H1 (cell line): ENCODE measurements at regions not wholly inside any gene's neighbourhood (a gene's known extent, or its start where the extent isn't known, plus 50 kb on each side); places are given as distances from the start of the nearest gene placed in this dataset.

Source experiments
- CTCF ChIA-PET: fragments of 300-600 bp; sonication (Branson Sonifier 250); formaldehyde crosslinking; loops from one replicate; lab custom pipeline; 2021; ENCODE audit not compliant: partially characterized antibody; lab: Charles Lee
- POLR2A ChIA-PET: fragments of 300-600 bp; sonication (Branson Sonifier 250); formaldehyde crosslinking; loops from one replicate; lab custom pipeline; 2021; ENCODE audit warnings: inconsistent platforms; ENCODE audit not compliant: partially characterized antibody; lab: Charles Lee
- DNase-seq, 2 experiments: peaks; one replicate each; pipeline versions ENCODE4 v3.0.0 to v3.0.0-alpha.2; 2010 to 2022; ENCODE audit warnings: low spot score in 2 of 2, low read depth in 1 of 2, mixed read lengths in 1 of 2
- FAIRE-seq: peaks from 2 replicates; lab custom pipeline; 2011; peaks lifted over from hg19 to GRCh38; lab: Jason Lieb, UNC
- H2AFZ ChIP-seq: 2 replicates; pipeline ENCODE4 v1.8.1; 2012; ENCODE audit warnings: low read length, inconsistent platforms
- H2AK5ac ChIP-seq: 2 replicates; pipeline ENCODE4 v1.6.1; 2013; ENCODE audit warnings: low read depth, low read length
- H2BK120ac ChIP-seq: replicated peaks from 2 replicates; pipeline ENCODE3; 2013; ENCODE audit warnings: low read depth, low read length, inconsistent platforms
- H2BK12ac ChIP-seq: 2 replicates; pipeline ENCODE4 v1.6.1; 2013; ENCODE audit warnings: low read depth, low read length
- H2BK15ac ChIP-seq: 2 replicates; pipeline ENCODE4 v1.6.1; 2013; ENCODE audit warnings: low read length
- H2BK20ac ChIP-seq: 2 replicates; pipeline ENCODE4 v1.6.1; 2013; ENCODE audit warnings: low read length
- H2BK5ac ChIP-seq: 2 replicates; pipeline ENCODE4 v1.6.1; 2013; ENCODE audit warnings: low read depth, low read length
- H3K14ac ChIP-seq: 2 replicates; pipeline ENCODE4 v1.6.1; 2013; ENCODE audit warnings: inconsistent platforms; ENCODE audit not compliant: insufficient read length
- H3K18ac ChIP-seq: 2 replicates; pipeline ENCODE4 v1.6.1; 2013; ENCODE audit warnings: low read length; ENCODE audit errors: extremely low read depth
- H3K23ac ChIP-seq: 2 replicates; pipeline ENCODE4 v1.6.1; 2013; ENCODE audit warnings: inconsistent platforms; ENCODE audit not compliant: insufficient read length
- H3K23me2 ChIP-seq: 2 replicates; pipeline ENCODE4 v1.6.1; 2013; ENCODE audit warnings: low read depth, low read length
- H3K27ac ChIP-seq: 2 replicates; pipeline ENCODE4 v1.6.1; 2011; ENCODE audit warnings: low read depth, low read length, inconsistent platforms
- H3K27me3 ChIP-seq, 4 experiments: replicated peaks in 1 of 4; 1 replicate in 1 of 4; 2 replicates in 3 of 4; pipeline versions ENCODE4 v1.6.1 to v1.8.1; 2011 to 2013; ENCODE audit warnings: low read length in 3 of 4, mild to moderate bottlenecking in 3 of 4, inconsistent platforms in 2 of 4, mixed read lengths in 2 of 4, moderate library complexity in 1 of 4; ENCODE audit not compliant: control insufficient read depth in 3 of 4, insufficient read depth in 3 of 4; ENCODE audit errors: extremely low read depth in 1 of 4
- H3K36me3 ChIP-seq, 4 experiments: 2 replicates each; pipeline versions ENCODE4 v1.6.1 to v1.8.1; 2011 to 2013; ENCODE audit warnings: mild to moderate bottlenecking in 4 of 4, low read length in 3 of 4, moderate library complexity in 2 of 4, control low read depth in 1 of 4, inconsistent platforms in 1 of 4; ENCODE audit not compliant: insufficient read depth in 4 of 4, control insufficient read depth in 2 of 4
- H3K4ac ChIP-seq: replicated peaks from 2 replicates; pipeline ENCODE3; 2013; ENCODE audit warnings: low read length, low read depth, mixed read lengths, inconsistent platforms; ENCODE audit not compliant: insufficient read length
- H3K4me1 ChIP-seq, 4 experiments: replicated peaks in 1 of 4; 1 replicate in 1 of 4; 2 replicates in 3 of 4; pipeline versions ENCODE4 v1.6.1 to v1.8.1; 2011 to 2013; ENCODE audit warnings: low read length in 3 of 4, inconsistent platforms in 2 of 4, mixed read lengths in 1 of 4; ENCODE audit not compliant: insufficient read depth in 4 of 4, control insufficient read depth in 3 of 4
- H3K4me2 ChIP-seq, 2 experiments: 2 replicates each; pipeline versions ENCODE4 v1.6.1 to v1.8.1; 2011 to 2013; ENCODE audit warnings: low read depth in 2 of 2, low read length in 2 of 2, control low read depth in 1 of 2, inconsistent platforms in 1 of 2, mild to moderate bottlenecking in 1 of 2; ENCODE audit not compliant: insufficient read depth in 1 of 2
- H3K4me3 ChIP-seq, 4 experiments: fragments of 200-600, 300-600 bp in 1 of 4; sonication (generic), shearing (Covaris generic), sonication (Bioruptor Twin) in 1 of 4; 2 replicates each; pipeline versions ENCODE4 v1.5.1 to v1.8.1; 2011 to 2016; ENCODE audit warnings: low read length in 4 of 4, low read depth in 3 of 4, control low read depth in 2 of 4, inconsistent platforms in 2 of 4, mild to moderate bottlenecking in 2 of 4, mixed read lengths in 1 of 4, moderate library complexity in 1 of 4; ENCODE audit not compliant: insufficient read depth in 2 of 4; ENCODE audit errors: extremely low read depth in 1 of 4
- H3K56ac ChIP-seq: replicated peaks from 2 replicates; pipeline ENCODE3; 2013; ENCODE audit warnings: low read depth, mild to moderate bottlenecking, mixed read lengths, low read length, inconsistent platforms; ENCODE audit not compliant: insufficient read length
- H3K79me1 ChIP-seq: 2 replicates; pipeline ENCODE4 v1.6.1; 2013; ENCODE audit warnings: low read depth, low read length, control low read depth
- H3K79me2 ChIP-seq, 2 experiments: 2 replicates each; pipeline versions ENCODE4 v1.6.1 to v1.8.1; 2012 to 2013; ENCODE audit warnings: low read length in 2 of 2, mild to moderate bottlenecking in 2 of 2, inconsistent platforms in 1 of 2; ENCODE audit not compliant: insufficient read depth in 2 of 2, control insufficient read depth in 1 of 2
- H3K9ac ChIP-seq, 4 experiments: replicated peaks in 1 of 4; 1 replicate in 1 of 4; 2 replicates in 3 of 4; pipeline versions ENCODE4 v1.6.1 to v1.8.1; 2011 to 2013; ENCODE audit warnings: low read depth in 3 of 4, low read length in 3 of 4, control low read depth in 2 of 4, mild to moderate bottlenecking in 2 of 4, moderate library complexity in 2 of 4, inconsistent platforms in 1 of 4; ENCODE audit errors: extremely low read depth in 1 of 4
- H3K9me3 ChIP-seq, 2 experiments: 2 replicates each; pipeline versions ENCODE4 v1.6.1 to v1.8.1; 2012 to 2013; ENCODE audit warnings: mild to moderate bottlenecking in 2 of 2, moderate library complexity in 2 of 2, control low read depth in 1 of 2, inconsistent platforms in 1 of 2, low read depth in 1 of 2, low read length in 1 of 2, mixed read lengths in 1 of 2; ENCODE audit not compliant: insufficient read depth in 2 of 2
- H4K20me1 ChIP-seq, 2 experiments: replicated peaks in 1 of 2; 2 replicates each; pipeline versions ENCODE3 to v1.8.1; 2011 to 2013; ENCODE audit warnings: inconsistent platforms in 2 of 2, low read length in 2 of 2, mild to moderate bottlenecking in 1 of 2; ENCODE audit not compliant: insufficient read depth in 2 of 2, control insufficient read depth in 1 of 2
- H4K5ac ChIP-seq: 2 replicates; pipeline ENCODE4 v1.6.1; 2013; ENCODE audit warnings: low read length, low read depth, mixed read lengths, inconsistent platforms; ENCODE audit not compliant: insufficient read length
- H4K8ac ChIP-seq: 2 replicates; pipeline ENCODE4 v1.8.0; 2013; ENCODE audit warnings: mild to moderate bottlenecking, moderate library complexity, low read length, inconsistent platforms; ENCODE audit not compliant: insufficient read depth; ENCODE audit errors: extremely low read depth
- H4K91ac ChIP-seq: replicated peaks from 2 replicates; pipeline ENCODE3; 2013; ENCODE audit warnings: low read length, mixed read lengths, inconsistent platforms; ENCODE audit not compliant: insufficient read length
- BRCA1 ChIP-seq: IDR thresholded peaks from 2 replicates; pipeline ENCODE4 v1.6.1; 2012; ENCODE audit warnings: low read depth, low read length, improper control_type of control experiment
- CEBPB ChIP-seq: IDR thresholded peaks from 2 replicates; pipeline ENCODE4 v1.6.1; 2012; ENCODE audit warnings: low read depth, low read length
- CHD2 ChIP-seq: IDR thresholded peaks from 2 replicates; pipeline ENCODE4 v1.6.1; 2012; ENCODE audit warnings: low read length, improper control_type of control experiment
- E2F6 ChIP-seq: IDR thresholded peaks from 2 replicates; pipeline ENCODE4 v1.6.1; 2012; ENCODE audit warnings: inconsistent platforms
- EP300 ChIP-seq, 2 experiments: IDR thresholded peaks; 1 replicate in 1 of 2; 2 replicates in 1 of 2; pipeline ENCODE4 v1.6.1; 2011 to 2012; ENCODE audit warnings: low read depth in 2 of 2, low read length in 2 of 2, mild to moderate bottlenecking in 2 of 2, borderline replicate concordance in 1 of 2, inconsistent platforms in 1 of 2, moderate library complexity in 1 of 2
- HDAC6 ChIP-seq: IDR thresholded peaks from one replicate; pipeline ENCODE4 v1.7.1; 2012; ENCODE audit warnings: low read depth, mild to moderate bottlenecking, inconsistent platforms, low read length, moderate library complexity
- KDM4A ChIP-seq: IDR thresholded peaks from one replicate; pipeline ENCODE4 v1.7.1; 2012; ENCODE audit warnings: low read depth, mild to moderate bottlenecking, moderate library complexity, low read length, inconsistent platforms; ENCODE audit not compliant: severe bottlenecking
- NRF1 ChIP-seq: IDR thresholded peaks from 2 replicates; pipeline ENCODE4 v1.6.1; 2011; ENCODE audit warnings: mild to moderate bottlenecking, low read depth, low read length, improper control_type of control experiment
- POU5F1 ChIP-seq: IDR thresholded peaks from 2 replicates; pipeline ENCODE4 v1.6.1; 2011; ENCODE audit warnings: low read depth, mild to moderate bottlenecking, low read length, moderate library complexity
- SP4 ChIP-seq: IDR thresholded peaks from 2 replicates; pipeline ENCODE4 v1.6.1; 2012; ENCODE audit warnings: low read length, inconsistent platforms
- WGBS, 2 experiments: shearing (Covaris generic) in 1 of 2; methylation state at CpG; one replicate each; pipeline versions ENCODE4 v1.1.6 to v1.1.7; 2013 to 2015; ENCODE audit warnings: low lambda C conversion rate in 2 of 2, mixed read lengths in 2 of 2, inconsistent platforms in 1 of 2, low coverage in 1 of 2, missing lambda C conversion rate in 1 of 2; ENCODE audit not compliant: insufficient replicate concordance in 2 of 2, insufficient coverage in 1 of 2, insufficient read length in 1 of 2; ENCODE audit errors: extremely low coverage in 1 of 2, missing lambda C conversion rate in 1 of 2; 5-methylcytosine and 5-hydroxymethylcytosine counted together

DNA sequence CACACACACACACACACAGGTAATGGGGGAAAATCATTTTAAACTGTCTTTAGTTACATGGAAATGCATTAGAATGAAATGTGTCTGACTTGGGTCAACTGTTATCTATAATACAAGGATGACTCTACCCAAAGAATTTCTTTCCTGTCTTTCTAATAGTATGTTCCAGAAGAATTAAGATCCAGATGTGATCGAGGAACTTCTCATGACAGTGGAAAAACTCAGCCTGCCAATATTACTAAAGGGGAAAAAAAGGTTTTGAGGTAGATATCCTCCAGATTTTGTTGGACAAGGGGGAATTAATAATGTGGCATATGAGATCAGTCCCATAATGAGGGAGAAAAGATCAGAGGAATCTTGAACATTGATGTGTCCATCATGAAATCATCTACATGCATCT is 190.6 kb upstream of the MAP3K1 start:
- Histone ChIP-seq H3K56ac (no peak overlapping the region), H3K4ac (no peak overlapping the region), H3K4me2 (no peak overlapping the region), H3K36me3 (no peaks in the 10 kb centered on the region), H2BK5ac (no peak overlapping the region), H3K27ac (no peak overlapping the region), H4K20me1 (no peaks in the 10 kb centered on the region), H3K4me3 (no peak overlapping the region), H3K79me2 (no peaks in the 10 kb centered on the region), H4K91ac (no peak overlapping the region), H4K8ac (no peak overlapping the region), H3K23me2 (no peaks in the 10 kb centered on the region), H3K23ac (no peak overlapping the region), H3K14ac (no peak overlapping the region), H3K79me1 (no peaks in the 10 kb centered on the region), H3K9me3 (peaks cover 3 to 5% of the 10 kb centered on the region in 2 experiments; a peak in 3 of 4 replicates), H2BK120ac (no peak overlapping the region), H2BK15ac (no peak overlapping the region), H2BK12ac (no peak overlapping the region), H3K4me1 (no peaks in the 10 kb centered on the region), H3K9ac (no peak overlapping the region), H2AK5ac (no peak overlapping the region), H2AFZ (no peak overlapping the region), H3K18ac (no peak overlapping the region), H3K27me3 (no peaks in the 10 kb centered on the region), H4K5ac (no peak overlapping the region), H2BK20ac (no peak overlapping the region)
- POLR2A ChIA-PET = no interaction called here
- no peak for DNase-seq
- no peak for FAIRE-seq
- 82% methylated on average over 1 of the region's 1 CpG; no CpG with 5 or more reads in 1 of the 2 experiments for WGBS, 2 experiments
- no peak for TF ChIP-seq KDM4A
- TF ChIP-seq HDAC6 = no peak
- no peak for TF ChIP-seq CHD2
- TF ChIP-seq BRCA1 = no peak
- no peak for TF ChIP-seq NRF1
- TF ChIP-seq EP300 (IDR thresholded peaks at IDR 0.05; ENCODE audit: borderline replicate concordance in 1 of 2, low read depth in 2 of 2, low read length in 2 of 2) = no peak
- no peak for TF ChIP-seq CEBPB
- TF ChIP-seq SP4 = no peak
- TF ChIP-seq E2F6 = no peak
- TF ChIP-seq POU5F1 = no peak
- CTCF ChIA-PET = no interaction called here
